Astrocyte (in vitro differentiated cells and primary cell): ENCODE measurements at regions not wholly inside any gene's neighbourhood (a gene's known extent, or its start where the extent isn't known, plus 50 kb on each side); places are given as distances from the start of the nearest gene placed in this dataset.

Experiments
- DNase-seq: peaks from one replicate; pipeline ENCODE4 v3.0.0-alpha.2; 2010; ENCODE audit warnings: low read depth
- FAIRE-seq: peaks from 2 replicates; lab custom pipeline; 2011; peaks lifted over from hg19 to GRCh38; lab: Jason Lieb, UNC
- H2AFZ ChIP-seq: 2 replicates; pipeline ENCODE4 v1.6.0; 2012; ENCODE audit warnings: low read depth, low read length, inconsistent platforms
- H3K27ac ChIP-seq: 2 replicates; pipeline ENCODE4 v1.5.1; 2011; ENCODE audit warnings: low read depth, low read length, inconsistent platforms
- H3K27me3 ChIP-seq: 2 replicates; pipeline ENCODE4 v1.6.0; 2011; ENCODE audit warnings: low read length, inconsistent platforms; ENCODE audit not compliant: insufficient read depth
- H3K36me3 ChIP-seq: 2 replicates; pipeline ENCODE4 v1.5.1; 2011; ENCODE audit warnings: low read length, inconsistent platforms; ENCODE audit not compliant: insufficient read depth
- H3K4me1 ChIP-seq: 2 replicates; pipeline ENCODE4 v1.5.1; 2011; ENCODE audit warnings: low read length, inconsistent platforms; ENCODE audit not compliant: insufficient read depth
- H3K4me2 ChIP-seq: 2 replicates; pipeline ENCODE4 v1.6.0; 2012; ENCODE audit warnings: low read length, inconsistent platforms
- H3K4me3 ChIP-seq: 2 replicates; pipeline ENCODE4 v1.5.1; 2011; ENCODE audit warnings: low read depth, mild to moderate bottlenecking, low read length, inconsistent platforms; ENCODE audit not compliant: insufficient read depth
- H3K79me2 ChIP-seq: 2 replicates; pipeline ENCODE4 v1.6.0; 2012; ENCODE audit warnings: mild to moderate bottlenecking, low read length, inconsistent platforms; ENCODE audit not compliant: insufficient read depth
- H3K9ac ChIP-seq: 2 replicates; pipeline ENCODE4 v1.6.0; 2012; ENCODE audit warnings: mild to moderate bottlenecking, low read length, inconsistent platforms
- H3K9me3 ChIP-seq: 2 replicates; pipeline ENCODE4 v1.5.1; 2012; ENCODE audit warnings: low read depth, mild to moderate bottlenecking, low read length, inconsistent platforms; ENCODE audit not compliant: insufficient read depth
- H4K20me1 ChIP-seq: 2 replicates; pipeline ENCODE4 v1.6.0; 2012; ENCODE audit warnings: low read length, inconsistent platforms; ENCODE audit not compliant: insufficient read depth
- H3K27ac Mint-ChIP-seq: one replicate; pipeline ENCODE4 v1.8.0; 2021; ENCODE audit warnings: mild to moderate bottlenecking, mixed read lengths; ENCODE audit not compliant: unreplicated experiment
- H3K27me3 Mint-ChIP-seq: one replicate; pipeline ENCODE4 v1.8.0; 2021; ENCODE audit warnings: low read depth, mixed read lengths; ENCODE audit not compliant: unreplicated experiment
- H3K36me3 Mint-ChIP-seq: one replicate; pipeline ENCODE4 v1.8.0; 2021; ENCODE audit warnings: low read depth, mixed read lengths; ENCODE audit not compliant: unreplicated experiment
- H3K4me1 Mint-ChIP-seq: one replicate; pipeline ENCODE4 v1.8.0; 2021; ENCODE audit warnings: low read depth, mixed read lengths; ENCODE audit not compliant: unreplicated experiment
- H3K4me3 Mint-ChIP-seq: one replicate; pipeline ENCODE4 v1.8.0; 2021; ENCODE audit warnings: mild to moderate bottlenecking, moderate library complexity, mixed read lengths; ENCODE audit not compliant: unreplicated experiment
- H3K9me3 Mint-ChIP-seq: one replicate; pipeline ENCODE4 v1.8.0; 2021; ENCODE audit warnings: mild to moderate bottlenecking, mixed read lengths; ENCODE audit not compliant: unreplicated experiment
- CTCF ChIP-seq: IDR thresholded peaks from 2 replicates; pipeline ENCODE4 v1.5.1; 2011; ENCODE audit warnings: low read depth, mild to moderate bottlenecking, inconsistent platforms, low read length, moderate library complexity; ENCODE audit not compliant: insufficient read depth
- EZH2 ChIP-seq: IDR thresholded peaks from 2 replicates; pipeline ENCODE4 v1.6.1; 2012; ENCODE audit warnings: mild to moderate bottlenecking, low read length, inconsistent platforms; ENCODE audit not compliant: insufficient read depth

GRCh38 chr15:96406291-96406690, 75.8 kb downstream of the NR2F2 start:
- no peak for TF ChIP-seq EZH2
- no peak for TF ChIP-seq CTCF
- H3K4me3 Mint-ChIP-seq, result no peak overlapping the region
- Histone ChIP-seq H3K4me3 (no peak overlapping the region), H3K9ac (no peak overlapping the region), H3K79me2 (no peaks in the 10 kb centered on the region), H3K36me3 (no peaks in the 10 kb centered on the region), H4K20me1 (no peaks in the 10 kb centered on the region), H3K27me3 (peaks cover 53% of the 10 kb centered on the region), H3K4me2 (no peak overlapping the region), H3K4me1 (peaks cover 12% of the 10 kb centered on the region), H3K9me3 (peaks cover 3% of the 10 kb centered on the region), H3K27ac (no peak overlapping the region), H2AFZ (no peak overlapping the region)
- H3K4me1 Mint-ChIP-seq, result peaks cover 7% of the 10 kb centered on the region
- no peaks in the 10 kb centered on the region for H3K36me3 Mint-ChIP-seq
- FAIRE-seq (no peak), DNase-seq (no peak)
- no peak overlapping the region for H3K27ac Mint-ChIP-seq
- peaks cover 3% of the 10 kb centered on the region for H3K9me3 Mint-ChIP-seq
- peaks cover 85% of the 10 kb centered on the region for H3K27me3 Mint-ChIP-seq

- no peak for FAIRE-seq
- Histone ChIP-seq H3K4me3 (no peak overlapping the region), H3K27ac (no peak overlapping the region), H3K27me3 (peaks cover 57% of the 10 kb centered on the region), H3K9me3 (peaks cover 3% of the 10 kb centered on the region), H3K4me1 (peaks cover 12% of the 10 kb centered on the region), H3K79me2 (no peaks in the 10 kb centered on the region), H4K20me1 (no peaks in the 10 kb centered on the region), H3K9ac (no peak overlapping the region), H3K36me3 (no peaks in the 10 kb centered on the region), H3K4me2 (no peak overlapping the region), H2AFZ (no peak overlapping the region)
- Mint-ChIP-seq H3K4me3 (no peak overlapping the region), H3K36me3 (no peaks in the 10 kb centered on the region), H3K27ac (no peak overlapping the region), H3K9me3 (peaks cover 3% of the 10 kb centered on the region), H3K4me1 (peaks cover 7% of the 10 kb centered on the region), H3K27me3 (peaks cover 89% of the 10 kb centered on the region)
- TF ChIP-seq EZH2, result no peak
- no peak for DNase-seq
These were observed 76.2 kb downstream of the NR2F2 start for GRCh38 chr15:96406701-96407100.

GRCh38 chr15:96407482-96407881, 77.0 kb downstream of the NR2F2 start:
- Mint-ChIP-seq H3K9me3 (peaks cover 1% of the 10 kb centered on the region), H3K27ac (no peak overlapping the region), H3K36me3 (no peaks in the 10 kb centered on the region), H3K4me1 (peaks cover 7% of the 10 kb centered on the region), H3K4me3 (no peak overlapping the region), H3K27me3 (peaks cover 89% of the 10 kb centered on the region)
- Histone ChIP-seq H3K4me3 (no peak overlapping the region), H3K27me3 (peaks cover 65% of the 10 kb centered on the region), H3K9ac (no peak overlapping the region), H3K36me3 (no peaks in the 10 kb centered on the region), H3K4me1 (peaks cover 12% of the 10 kb centered on the region), H2AFZ (no peak overlapping the region), H3K4me2 (no peak overlapping the region), H4K20me1 (no peaks in the 10 kb centered on the region), H3K9me3 (peaks cover 3% of the 10 kb centered on the region), H3K27ac (no peak overlapping the region), H3K79me2 (no peaks in the 10 kb centered on the region)
- DNase-seq (no peak), FAIRE-seq (no peak)
- no peak for TF ChIP-seq CTCF
- no peak for TF ChIP-seq EZH2
